Fibroblast of villous mesenchyme (primary cell): ENCODE measurements at regions not wholly inside any gene's neighbourhood (a gene's known extent, or its start where the extent isn't known, plus 50 kb on each side); places are given as distances from the start of the nearest gene placed in this dataset.

Experiments
- DNase-seq: peaks from one replicate; pipeline ENCODE4 v3.0.0-alpha.2; 2010; ENCODE audit warnings: low read depth
- H3K4me3 ChIP-seq: 2 replicates; pipeline ENCODE4 v1.5.1; 2011; ENCODE audit warnings: low read depth, mild to moderate bottlenecking, low read length
- CTCF ChIP-seq: IDR thresholded peaks from 2 replicates; pipeline ENCODE4 v1.5.1; 2012; ENCODE audit warnings: low read depth, mild to moderate bottlenecking, low read length; ENCODE audit not compliant: insufficient read depth

DNA sequence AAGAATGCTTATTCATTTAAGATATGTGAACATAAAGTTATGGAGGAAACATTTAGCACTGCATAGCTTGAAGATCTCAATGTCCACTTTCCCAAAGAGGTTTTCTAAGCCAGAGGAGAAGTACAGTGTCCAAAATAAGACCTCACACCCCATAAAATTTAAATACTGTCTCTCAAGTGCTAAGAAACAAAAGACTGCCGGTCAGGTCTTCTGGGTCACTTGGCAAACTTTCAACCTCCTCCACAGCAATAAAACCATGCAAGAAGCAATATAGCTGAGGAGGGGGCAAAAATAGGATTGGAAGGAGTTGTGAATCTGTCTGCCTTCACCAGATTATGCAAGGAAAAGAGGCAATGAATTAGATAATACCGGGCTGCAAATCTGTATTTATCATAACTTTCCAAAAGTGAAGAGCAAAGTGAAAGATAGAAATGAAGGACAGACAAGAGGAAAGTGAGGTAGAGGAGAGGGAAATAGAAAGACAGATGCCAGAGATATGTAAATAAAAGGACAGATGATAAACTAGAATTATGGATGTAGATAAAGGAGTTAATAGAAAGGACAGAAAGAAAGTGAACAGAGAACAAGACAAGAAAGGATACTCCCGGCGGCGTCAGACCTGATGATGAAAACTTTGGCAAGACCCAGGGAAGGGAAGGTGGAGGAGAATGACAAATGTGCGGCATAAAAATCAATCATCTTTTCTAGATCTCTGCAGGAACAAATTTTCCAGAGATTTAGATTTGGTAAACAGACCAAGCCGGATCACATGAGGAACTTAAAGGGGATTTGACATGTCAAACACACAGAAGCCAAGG lies 152.7 kb upstream of the FAM241A start:
- DNase-seq = peak; percentile 6
- TF ChIP-seq CTCF = no peak
- H3K4me3 ChIP-seq = no peak overlapping the region

- no peak overlapping the region for H3K4me3 ChIP-seq
- DNase-seq = no peak
- TF ChIP-seq CTCF = no peak
Observed at GRCh38 chr4:111994392-111994791, 150.9 kb upstream of the FAM241A start.

DNA sequence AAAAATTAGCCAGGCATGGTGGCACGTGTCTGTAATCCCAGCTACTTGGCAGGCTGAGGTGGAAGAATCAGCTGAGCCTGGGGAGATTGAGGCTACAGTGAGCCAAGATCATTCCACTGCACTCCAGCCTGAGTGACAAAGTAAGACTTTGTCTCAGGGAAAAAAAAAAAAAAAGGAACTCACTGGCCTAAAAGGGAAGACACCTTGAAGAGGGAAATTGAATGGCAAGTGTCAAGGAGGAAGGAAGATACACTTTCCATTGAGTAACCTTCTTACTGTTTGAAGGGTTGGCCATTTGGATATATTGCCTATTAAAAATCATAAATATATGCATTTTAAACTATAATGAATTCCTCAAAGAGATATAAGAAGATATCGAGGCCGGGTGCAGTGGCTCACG lies 147.5 kb upstream of the FAM241A start:
- no peak for TF ChIP-seq CTCF
- no peak for DNase-seq

GRCh38 chr4:111999801-112000200 lies 145.5 kb upstream of the FAM241A start:
- no peak overlapping the region for H3K4me3 ChIP-seq
- TF ChIP-seq CTCF = no peak
- no peak for DNase-seq

More for the DNA sequence above, 147.5 kb upstream of the FAM241A start:
- H3K4me3 ChIP-seq = no peak overlapping the region

GRCh38 chr4:112001041-112001440 lies 144.2 kb upstream of the FAM241A start:
- no peak for DNase-seq
- no peak for TF ChIP-seq CTCF
- no peak overlapping the region for H3K4me3 ChIP-seq

DNA sequence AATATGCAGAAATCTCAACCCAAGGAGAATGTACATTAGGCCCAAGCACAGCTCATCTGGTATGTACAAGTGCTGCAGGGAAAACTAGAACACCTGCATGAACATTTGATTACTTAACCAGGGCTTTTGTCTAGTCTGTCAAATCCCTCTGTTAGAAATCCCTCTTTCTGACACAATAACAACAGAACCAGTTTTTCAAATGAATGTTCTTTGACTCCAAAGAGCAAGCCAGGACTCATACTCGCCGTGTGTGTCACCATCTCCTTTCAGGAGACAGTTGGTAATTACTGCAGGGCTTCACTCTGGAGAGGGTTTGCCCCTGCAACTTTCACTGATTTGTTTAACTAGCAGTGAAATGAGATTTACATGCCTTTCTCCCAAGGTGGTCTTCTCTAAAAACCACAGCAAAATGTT lies 143.0 kb upstream of the FAM241A start:
- TF ChIP-seq CTCF = no peak
- no peak for DNase-seq
- no peak overlapping the region for H3K4me3 ChIP-seq
